NCI-H1436 (cell line): ENCODE measurements at regions not wholly inside any gene's neighbourhood (a gene's known extent, or its start where the extent isn't known, plus 50 kb on each side); places are given as distances from the start of the nearest gene placed in this dataset.
"Not testable (repeated sequence)": the region's sequence is repeated elsewhere in the genome, so short reads cannot be mapped to it uniquely, and the experiment has no call there.

Experiments
- DNase-seq: peaks from one replicate; lab custom pipeline; 2025; lab: John Stamatoyannopoulos, UW

DNA sequence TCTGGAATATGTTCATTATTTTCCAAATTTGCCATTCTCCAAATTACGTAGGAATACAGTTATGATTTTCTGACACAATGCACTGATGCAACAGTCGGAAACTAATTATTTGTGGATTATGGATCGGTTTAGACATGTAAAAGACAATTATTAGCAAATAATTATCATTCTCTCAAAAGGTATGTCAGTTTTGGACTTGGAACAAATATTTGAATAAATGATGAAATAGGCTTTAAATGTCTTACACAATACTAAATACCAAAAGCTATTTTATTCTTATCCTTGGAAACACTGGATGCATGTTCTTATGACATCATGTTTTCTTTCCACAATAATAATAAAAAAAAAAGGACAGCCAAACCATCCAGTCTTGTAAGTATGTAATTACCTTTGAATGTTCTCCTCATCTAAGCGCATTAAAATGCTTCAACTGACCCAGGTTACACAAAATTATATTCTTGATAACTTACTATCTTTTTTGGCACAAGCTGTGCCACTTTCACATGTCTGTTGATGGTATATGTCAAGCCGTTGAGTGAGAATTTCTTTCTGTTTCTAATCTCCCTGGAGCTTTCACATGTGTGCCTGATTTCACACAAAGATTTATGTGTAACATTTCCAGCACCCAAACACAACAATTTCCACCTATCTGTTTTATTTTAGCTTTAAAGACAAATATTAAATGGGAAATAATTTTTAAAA, 238.5 kb upstream of the ZNF385D start:
- no peak for DNase-seq

DNA sequence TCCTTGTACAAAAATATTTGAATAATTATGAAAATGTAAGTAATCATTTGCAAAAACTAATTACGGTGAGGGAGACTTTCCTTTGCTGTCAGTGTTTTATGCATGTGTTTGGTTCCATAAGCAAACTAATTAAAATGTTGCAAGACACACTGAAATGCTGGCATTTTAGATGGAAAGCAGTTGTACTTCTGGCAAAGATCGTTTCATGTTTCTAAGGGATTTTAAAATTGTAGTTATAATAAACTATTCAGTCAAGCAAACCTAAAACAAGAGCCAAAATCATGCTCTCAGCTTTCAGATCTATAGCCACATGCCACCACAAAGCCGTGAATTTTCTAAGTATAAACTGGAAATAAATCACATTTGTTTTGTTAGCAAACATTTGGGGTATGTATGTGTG, 240.1 kb upstream of the ZNF385D start:
- DNase-seq: no peak

DNA sequence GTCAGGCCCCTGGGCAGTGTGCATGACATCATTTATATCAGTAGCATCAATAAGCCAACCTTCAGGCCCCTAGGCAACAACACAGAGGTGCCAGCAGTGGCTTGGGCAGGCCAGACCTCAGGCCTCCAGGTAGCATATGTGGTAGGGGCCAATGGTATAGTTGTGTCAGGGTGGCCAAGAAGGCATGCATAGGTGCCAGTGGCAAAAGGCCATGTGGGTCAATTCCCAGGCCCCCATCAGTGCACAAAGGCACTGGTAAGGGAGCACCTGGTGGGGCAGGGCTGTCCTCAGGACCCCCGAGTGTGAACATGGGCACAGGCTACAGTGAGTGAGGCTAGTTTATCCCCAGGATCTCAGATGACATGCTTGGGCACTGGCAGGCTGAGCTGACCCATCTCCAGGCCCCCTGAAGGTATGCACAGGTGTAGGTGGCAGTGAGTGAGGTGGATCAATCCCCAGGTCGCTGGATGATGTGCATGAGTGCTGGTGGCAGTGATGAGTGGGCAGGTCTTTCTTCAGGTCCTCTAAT, 244.1 kb upstream of the ZNF385D start:
- DNase-seq: no peak

DNA sequence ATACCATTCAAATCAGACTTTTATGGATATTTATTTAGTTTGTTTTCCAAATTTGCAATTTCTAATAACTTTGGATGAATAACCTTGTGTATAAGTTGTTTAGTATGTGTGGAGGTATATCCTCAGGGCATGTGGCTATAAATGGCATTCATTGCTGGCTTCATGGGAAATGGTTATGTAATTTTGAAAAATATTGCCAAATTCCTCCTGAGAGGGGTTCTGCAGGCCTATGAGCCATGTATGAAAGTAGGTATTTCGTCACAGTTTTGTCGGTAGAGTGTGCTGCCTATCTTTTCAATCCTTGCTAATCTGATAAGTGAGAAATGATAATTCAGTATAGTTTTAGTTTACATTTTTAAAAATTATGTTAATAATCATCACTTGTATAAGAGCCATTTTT, 256.4 kb upstream of the ZNF385D start:
- no peak for DNase-seq

DNA sequence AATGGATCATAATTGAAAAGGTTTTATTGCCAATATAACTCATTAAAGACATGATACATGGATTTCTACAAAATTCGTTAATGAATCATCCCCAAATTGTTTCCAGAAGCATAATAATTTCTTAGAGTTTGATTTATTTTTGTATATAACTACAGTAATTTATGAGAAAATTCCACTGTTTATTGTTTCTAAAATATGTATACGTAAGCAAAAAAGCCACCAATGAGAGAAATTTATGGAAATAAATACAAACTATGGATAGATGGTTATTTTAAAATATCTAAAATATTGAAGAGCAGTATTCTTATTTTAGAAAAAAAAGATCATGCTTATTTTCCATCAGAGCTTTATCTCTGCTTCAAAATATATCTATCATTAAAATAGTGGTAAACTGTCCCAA, 260.0 kb upstream of the ZNF385D start:
- no peak for DNase-seq

DNA sequence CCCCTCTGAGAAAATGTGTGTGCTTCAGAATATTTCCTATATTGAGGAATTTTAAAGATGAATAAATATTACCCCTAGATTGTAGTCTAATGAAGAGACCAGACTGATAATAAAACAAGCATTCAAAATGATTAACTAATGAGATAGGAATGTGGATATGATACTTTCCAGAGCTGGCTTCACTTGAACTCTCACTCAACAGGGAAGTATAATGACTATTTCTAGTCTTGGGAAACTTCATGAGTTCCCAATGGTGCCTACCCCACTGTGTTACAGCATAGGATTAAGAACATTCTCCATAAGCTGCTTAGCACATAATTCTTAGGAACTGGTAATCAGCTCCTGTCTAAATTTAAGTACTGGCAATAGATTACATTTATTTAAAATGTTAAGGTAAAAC, 261.5 kb upstream of the ZNF385D start:
- no peak for DNase-seq

DNA sequence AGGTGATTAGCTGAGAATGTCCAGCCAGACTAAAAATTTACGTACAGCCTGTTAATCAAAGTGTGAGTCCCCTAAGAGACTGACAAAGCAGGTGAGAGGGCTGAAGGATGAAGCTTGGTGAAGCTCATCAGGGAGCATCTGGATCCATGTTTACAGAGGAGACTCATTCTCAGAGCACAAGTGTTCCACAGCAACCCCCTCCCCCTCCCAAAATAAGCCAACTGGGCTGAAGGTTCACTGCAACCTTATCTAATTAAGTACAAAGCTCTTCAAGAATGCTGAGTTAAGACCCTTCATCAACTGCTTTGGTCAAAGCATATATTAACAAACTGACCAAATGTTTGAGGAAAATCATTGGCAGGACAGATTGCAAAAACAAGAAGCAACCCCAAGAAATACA, 262.6 kb upstream of the ZNF385D start:
- no peak for DNase-seq

DNA sequence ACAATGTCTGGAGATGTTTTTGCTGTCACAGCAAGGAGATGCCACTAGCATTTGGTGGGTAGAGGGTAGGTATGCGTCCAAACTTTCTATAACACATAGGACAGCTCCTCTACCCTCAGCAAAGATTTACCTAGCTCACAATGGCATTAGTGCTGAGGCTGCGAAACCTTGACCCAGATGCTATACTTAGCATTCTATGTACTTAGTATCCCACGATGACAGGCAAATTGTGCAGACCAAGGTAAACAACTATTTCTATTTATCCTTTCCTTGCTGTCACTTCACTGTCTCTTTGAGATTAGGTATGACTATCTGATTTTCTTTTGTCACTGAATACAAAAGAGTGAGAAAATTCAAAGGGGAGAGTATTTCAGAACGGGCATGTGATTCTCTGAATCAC, 265.2 kb upstream of the ZNF385D start:
- DNase-seq: no peak

DNA sequence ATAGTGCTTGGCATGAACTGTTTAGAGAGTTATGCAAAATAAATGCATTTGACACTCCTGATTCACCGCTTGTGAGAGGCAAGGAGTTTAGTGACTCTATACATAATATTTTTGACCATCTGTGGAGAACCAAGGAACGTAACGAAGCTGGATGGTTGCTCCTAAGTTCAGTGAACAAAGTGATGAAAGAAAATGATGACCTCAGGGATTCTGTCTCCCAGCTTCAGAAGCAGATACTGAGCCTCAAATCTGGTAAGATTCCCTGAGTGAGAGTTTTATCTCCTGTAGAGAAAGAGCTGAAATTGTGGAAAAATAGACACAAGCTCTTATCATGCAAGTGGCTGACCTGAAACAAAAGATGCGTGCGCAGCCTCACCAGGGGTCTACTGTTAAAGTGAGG, 273.6 kb upstream of the ZNF385D start:
- not testable (repeated sequence) for DNase-seq

DNA sequence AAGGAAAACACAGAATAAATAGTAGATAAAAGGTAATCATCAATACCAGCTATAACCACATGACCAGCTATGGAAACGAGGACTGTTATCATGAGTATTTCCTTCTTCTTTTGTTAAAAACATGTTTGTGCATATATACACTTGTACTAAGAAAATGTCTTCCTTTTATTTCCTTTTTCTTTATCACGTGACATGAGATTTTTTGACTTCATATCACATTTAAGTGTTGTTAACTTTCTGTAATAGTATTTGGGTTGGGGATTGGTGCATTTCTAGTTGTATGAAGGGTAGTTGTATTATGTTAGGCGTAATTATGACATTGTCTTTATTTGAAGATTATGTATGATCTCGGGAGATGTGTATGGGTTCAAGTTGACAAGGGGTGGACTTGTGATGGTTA, 278.5 kb upstream of the ZNF385D start:
- no peak for DNase-seq

DNA sequence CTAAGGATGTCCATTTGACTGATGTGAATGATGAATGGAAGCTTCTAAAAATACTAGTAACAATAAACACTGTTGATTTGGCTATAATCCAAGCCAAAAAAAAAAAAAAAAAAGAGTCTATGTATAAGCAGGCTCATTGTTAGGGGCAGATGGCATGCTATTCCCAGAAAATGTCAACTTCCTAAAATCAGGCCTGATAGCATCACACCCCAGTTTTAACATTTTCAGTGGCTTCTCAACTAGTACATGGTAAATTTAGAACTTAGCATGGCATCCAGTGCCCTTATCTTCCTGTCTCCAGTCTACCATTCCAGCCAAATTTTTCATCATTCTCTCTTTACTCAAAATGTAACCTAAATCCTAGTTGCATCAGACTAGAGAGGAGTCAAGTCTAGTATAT, 288.2 kb upstream of the ZNF385D start:
- no peak for DNase-seq

DNA sequence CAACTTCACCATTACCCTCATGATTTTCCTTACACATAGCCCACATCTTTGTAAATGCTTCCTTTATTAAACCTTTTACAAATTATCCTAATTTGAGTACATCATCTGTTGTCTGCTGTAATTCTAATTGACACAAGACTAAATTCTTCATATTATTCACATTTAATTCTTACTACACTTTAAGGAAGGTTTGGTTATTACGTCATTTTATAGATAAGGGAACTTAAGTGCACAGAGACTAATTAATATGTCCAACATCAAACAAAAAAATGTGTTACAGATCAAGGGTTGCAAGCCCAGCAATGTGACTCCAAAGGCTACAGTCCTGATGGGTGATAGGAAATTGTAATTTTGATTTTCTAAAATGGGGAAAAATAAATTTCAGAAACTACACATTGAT, 289.1 kb upstream of the ZNF385D start:
- DNase-seq: no peak

DNA sequence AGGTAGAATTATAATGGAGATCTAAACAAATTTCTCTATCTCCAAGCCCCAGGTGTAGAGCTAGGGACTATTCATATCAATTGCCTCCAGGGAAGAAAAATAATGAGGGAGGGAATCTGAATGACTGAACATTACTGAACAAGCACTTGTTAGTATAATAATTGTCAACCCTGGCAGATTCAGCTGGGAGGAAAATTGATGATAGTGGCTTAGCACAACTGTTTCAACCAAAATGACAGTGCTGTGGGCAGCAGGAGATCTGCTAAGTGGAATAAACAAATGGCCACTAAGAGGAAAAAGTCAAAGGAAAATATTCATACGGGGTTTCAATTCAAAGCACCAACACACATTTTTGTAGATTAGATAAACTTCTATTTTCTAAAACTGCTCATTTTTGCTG, 294.9 kb upstream of the ZNF385D start:
- no peak for DNase-seq

DNA sequence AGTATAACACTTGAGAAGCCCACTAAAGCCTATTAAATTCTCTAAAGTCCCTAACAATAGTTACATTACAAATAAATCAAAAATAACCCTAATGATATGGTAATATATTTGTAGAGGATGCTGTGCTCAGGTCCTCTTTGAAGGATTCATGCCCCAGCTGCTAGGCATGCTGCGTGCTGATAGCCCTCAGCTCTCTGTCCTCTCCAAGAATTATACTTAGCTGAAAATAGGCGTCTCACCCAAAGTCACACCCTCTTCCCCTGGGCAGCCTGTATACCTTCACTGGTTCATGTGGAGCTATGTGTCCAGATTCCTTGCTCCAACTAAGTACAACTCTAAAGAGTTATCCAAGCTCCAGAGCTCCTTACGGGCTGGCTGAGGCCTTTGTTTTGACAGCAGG, 312.5 kb upstream of the ZNF385D start:
- no peak for DNase-seq

DNA sequence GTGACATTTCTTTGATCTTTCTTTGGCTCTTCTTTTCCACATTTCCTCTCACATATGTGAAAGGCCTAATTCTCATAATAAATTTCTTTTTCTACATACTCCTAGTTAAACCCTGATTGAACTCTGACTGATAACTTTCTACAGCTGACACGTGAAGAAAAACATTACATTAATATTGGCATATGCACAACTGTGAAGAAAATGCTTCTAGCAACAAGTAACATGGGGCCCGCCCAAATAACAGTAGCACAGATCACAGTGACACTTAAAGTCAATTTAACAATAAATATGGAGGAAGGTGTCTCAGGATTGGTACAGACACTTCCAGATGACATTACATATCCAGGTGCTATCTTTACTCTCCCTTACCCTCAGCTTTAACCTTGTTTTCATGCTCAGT, 317.6 kb upstream of the ZNF385D start:
- no peak for DNase-seq

DNA sequence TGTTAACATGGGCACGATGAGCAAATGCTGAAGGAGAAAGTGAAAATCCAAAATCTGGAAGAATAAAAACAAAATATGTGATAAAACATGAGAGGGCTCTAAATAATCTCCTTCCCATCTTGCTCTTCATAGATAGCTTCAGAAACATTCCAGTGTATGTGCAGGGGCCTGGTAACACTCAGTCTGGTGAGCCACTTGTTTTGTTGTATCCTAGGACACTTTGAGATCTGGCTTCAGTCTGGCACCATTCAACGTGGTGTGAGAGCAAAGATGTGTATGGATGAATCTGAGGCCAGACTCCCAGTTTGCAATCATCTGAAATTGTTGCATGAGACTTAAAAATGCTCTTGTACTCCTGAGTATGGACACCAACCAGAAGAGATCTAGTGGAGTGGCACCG, 337.2 kb upstream of the ZNF385D start:
- DNase-seq: no peak

DNA sequence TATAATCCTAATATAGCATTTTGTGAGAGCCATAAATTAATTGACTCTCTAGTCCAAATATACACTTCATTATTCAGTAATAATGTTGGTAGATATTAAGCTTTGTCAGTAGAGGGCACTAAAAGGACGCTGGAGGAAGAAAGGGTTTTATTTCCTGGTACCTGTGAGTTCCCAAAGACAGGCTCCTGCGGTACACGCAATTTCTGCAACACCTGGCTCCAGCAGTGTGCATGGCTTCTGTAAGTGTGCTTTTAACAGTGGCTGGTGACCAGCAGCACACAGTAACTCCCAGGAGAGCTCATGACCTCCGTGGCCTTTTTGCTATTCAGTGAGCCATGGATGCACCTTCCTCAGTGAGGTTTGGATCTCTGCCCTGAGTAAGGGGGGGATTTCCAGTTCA, 338.3 kb upstream of the ZNF385D start:
- no peak for DNase-seq

DNA sequence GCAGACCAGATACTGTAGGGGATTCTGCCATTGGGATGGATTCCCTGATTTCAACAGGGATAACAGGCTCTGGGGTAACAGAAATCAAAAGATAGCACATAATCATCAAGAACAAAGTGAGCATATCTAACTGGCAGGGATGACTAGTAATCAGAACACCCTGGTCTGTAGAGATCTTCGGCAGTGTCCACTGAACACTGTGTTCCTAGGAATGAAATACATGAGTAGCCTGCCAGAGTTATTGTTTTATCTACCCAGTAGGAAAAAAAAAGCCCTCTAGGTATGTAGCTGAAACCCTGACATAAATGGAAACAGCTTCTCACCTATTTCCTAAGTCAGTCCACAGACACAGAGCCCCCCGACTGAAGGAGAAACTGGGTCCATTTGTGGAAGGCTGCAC, 340.3 kb upstream of the ZNF385D start:
- no peak for DNase-seq

DNA sequence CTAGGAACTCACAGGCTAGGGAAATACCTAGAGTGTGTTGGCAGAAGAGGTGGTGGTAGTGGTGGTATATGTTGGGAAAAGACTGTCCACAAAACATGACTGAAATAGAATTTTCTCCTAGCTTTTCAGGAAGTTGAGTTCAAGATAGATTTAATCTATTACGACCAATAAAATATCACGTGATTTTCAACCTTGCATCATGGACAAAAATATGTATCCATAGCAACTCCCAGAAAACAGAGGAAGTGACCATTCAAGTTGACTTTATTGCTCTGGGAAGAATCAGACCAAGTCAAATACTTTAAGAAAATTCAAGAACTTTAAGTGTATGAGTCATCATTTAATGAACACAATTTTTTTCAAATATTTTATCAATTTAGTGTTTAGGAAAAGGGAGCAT, 347.0 kb upstream of the ZNF385D start:
- no peak for DNase-seq

DNA sequence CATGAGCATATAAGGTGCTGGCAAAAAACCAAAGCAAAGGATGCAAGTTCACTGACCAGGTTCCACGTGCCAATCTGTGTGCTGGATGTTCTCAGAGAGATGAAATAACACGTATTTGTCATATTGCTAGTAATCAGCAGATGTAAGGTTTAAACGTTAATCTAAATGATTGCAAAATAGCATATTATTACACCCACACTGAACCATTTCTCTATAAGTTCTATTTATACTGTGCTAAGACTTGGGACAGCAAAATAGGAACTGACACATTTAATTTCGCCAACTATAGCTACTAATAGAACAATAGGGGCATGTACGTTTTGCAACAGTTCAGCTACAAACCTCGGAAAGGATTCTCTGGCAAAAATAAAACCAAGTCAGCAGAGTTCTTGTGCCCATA, 350.3 kb upstream of the ZNF385D start:
- no peak for DNase-seq

DNA sequence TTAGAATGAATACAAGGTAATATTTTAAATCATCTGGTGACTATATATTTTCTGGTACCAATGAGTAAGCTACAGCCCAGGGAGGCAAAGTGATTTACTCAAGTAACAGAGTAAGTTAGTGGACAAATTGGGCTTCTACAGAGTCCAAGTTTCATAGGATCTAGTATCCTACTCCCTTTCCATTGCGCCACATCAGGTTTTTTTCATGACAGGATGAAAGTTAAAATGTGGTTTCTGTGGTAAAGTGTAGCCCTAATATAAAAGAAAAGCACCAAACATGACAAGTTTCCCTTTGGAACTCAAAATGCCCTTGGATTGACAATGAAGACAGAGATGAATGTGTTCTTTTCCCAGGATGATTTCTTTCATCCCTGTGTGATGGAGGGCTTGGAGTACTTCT, 350.8 kb upstream of the ZNF385D start:
- DNase-seq: no peak

DNA sequence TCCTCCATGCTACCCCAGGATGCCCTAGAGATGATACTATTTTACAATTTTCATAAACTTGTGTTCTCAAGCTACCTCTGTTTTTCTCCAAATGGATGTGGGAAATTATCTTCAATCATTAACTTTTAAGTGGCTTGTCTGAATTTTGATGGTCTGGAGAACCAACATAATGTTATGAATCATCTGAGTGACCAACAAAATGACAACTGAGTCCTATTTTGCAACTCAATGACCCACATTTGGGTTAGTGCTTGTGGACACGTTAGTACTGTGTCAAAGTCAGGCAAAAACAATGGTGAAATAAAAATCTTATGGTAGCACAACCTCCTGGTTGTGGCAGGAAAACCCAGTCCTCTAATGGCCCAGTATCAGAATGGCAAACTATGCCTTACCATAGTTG, 352.4 kb upstream of the ZNF385D start:
- DNase-seq: no peak

DNA sequence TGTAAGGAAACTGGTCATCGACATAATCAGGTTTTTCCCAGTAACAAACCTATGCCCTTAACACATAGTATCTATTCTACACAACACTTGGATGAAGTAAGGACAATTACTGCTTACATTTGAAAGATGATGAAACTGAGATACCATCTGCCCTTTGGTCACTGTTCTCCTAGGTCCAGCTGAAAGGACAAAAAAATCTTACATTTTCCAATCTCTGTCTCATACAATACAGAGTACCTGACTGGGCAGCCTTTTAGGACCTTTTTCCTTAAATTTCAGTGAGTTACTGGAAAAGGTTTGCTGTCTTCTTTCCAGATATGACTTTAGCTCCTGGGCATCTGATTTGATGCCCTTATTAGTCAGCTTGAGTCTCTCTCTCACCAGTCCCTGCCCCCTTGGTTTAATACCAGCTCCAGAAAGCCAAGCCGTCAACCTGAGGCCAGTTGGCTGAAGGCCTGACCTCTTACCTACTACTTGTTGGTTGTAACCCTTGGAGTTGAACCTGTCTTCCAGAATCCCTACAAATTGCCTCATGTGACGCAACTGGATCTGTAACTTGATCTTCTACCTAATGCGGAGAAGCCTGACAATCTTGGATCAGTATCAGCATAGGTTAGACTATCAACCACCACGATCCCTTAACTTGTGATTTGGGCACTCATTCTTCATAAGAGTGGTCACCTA, 355.3 kb upstream of the ZNF385D start:
- DNase-seq: no peak

DNA sequence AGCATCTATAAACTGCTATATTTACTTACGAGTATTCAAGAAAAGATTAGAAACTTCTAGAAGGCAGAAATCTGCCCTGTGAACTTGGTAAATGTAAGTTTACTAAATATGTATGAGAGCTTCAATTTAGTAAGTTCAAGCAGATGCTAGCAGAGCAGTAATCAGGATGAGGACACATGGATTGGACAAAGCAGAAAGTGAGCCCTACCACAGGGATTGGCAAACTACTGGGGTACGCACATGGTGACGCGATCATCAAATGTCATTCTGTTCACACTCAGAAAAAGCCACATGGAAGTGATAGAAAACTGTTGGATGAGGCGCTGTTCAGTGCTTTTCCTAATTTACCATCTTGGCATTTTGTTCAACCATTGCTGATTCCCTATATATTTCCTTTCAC, 360.2 kb upstream of the ZNF385D start:
- no peak for DNase-seq
